ENCODE measurements at regions not wholly inside any gene's neighbourhood (a gene's known extent, or its start where the extent isn't known, plus 50 kb on each side); places are given as distances from the start of the nearest gene placed in this dataset.

- CTCF ChIA-PET (ENCODE audit: partially characterized antibody): no interaction called here
- H3K4me3 ChIP-seq (ENCODE audit: low read length in 2 of 2): no peak overlapping the region
- no peaks in the 10 kb centered on the region for H3K9me3 ChIP-seq (ENCODE audit: control insufficient read depth in 1 of 2, low read length in 2 of 2)
- intact Hi-C loops (cut with micrococcal nuclease): no loop called here
- no peaks in the 10 kb centered on the region for H3K36me3 Mint-ChIP-seq
- H3K4me3 Mint-ChIP-seq: no peak overlapping the region
- H3K36me3 ChIP-seq (ENCODE audit: insufficient read depth, low read length): no peaks in the 10 kb centered on the region
- H3K4me1 ChIP-seq (ENCODE audit: insufficient read depth, low read length): no peaks in the 10 kb centered on the region
- H3K4me1 Mint-ChIP-seq: no peaks in the 10 kb centered on the region
- H3K27me3 Mint-ChIP-seq: peaks cover 0 to 1% of the 10 kb centered on the region in 2 donors
- no peak for DNase-seq
- POLR2A ChIA-PET (ENCODE audit: partially characterized antibody): no interaction called here
- no peaks in the 10 kb centered on the region for H3K27me3 ChIP-seq (ENCODE audit: insufficient read depth, low read length)
- H3K27ac Mint-ChIP-seq: no peak overlapping the region
- peaks cover 2 to 26% (median 11%) of the 10 kb centered on the region in 8 donors for H3K9me3 Mint-ChIP-seq
- no peak overlapping the region for H3K27ac ChIP-seq (ENCODE audit: low read depth, low read length)
Measured at GRCh38 chr11:109902764-109903433, 190.3 kb upstream of the ZC3H12C start.

- Histone ChIP-seq H3K4me1 (ENCODE audit: insufficient read depth, low read length) (no peaks in the 10 kb centered on the region), H3K27me3 (ENCODE audit: insufficient read depth, low read length) (no peaks in the 10 kb centered on the region), H3K4me3 (ENCODE audit: low read length in 2 of 2) (no peak overlapping the region), H3K36me3 (ENCODE audit: insufficient read depth, low read length) (no peaks in the 10 kb centered on the region), H3K9me3 (ENCODE audit: control insufficient read depth in 1 of 2, low read length in 2 of 2) (no peaks in the 10 kb centered on the region), H3K27ac (ENCODE audit: low read depth, low read length) (no peak overlapping the region)
- intact Hi-C loops (cut with micrococcal nuclease): no loop called here
- H3K9me3 Mint-ChIP-seq: peaks cover 0 to 5% (median 0%) of the 10 kb centered on the region in 8 donors
- no peak for DNase-seq
- no peaks in the 10 kb centered on the region for H3K36me3 Mint-ChIP-seq
- CTCF ChIA-PET (ENCODE audit: partially characterized antibody): no interaction called here
- POLR2A ChIA-PET (ENCODE audit: partially characterized antibody): no interaction called here
- no peak overlapping the region for H3K4me3 Mint-ChIP-seq
- H3K4me1 Mint-ChIP-seq: no peaks in the 10 kb centered on the region
- H3K27ac Mint-ChIP-seq: no peak overlapping the region
- H3K27me3 Mint-ChIP-seq: no peaks in the 10 kb centered on the region
Measured at GRCh38 chr11:109911488-109911887, 181.7 kb upstream of the ZC3H12C start.

- H3K27ac ChIP-seq (ENCODE audit: low read depth, low read length): no peak overlapping the region
- peaks cover 0 to 5% (median 0%) of the 10 kb centered on the region in 8 donors for H3K9me3 Mint-ChIP-seq
- intact Hi-C loops (cut with micrococcal nuclease): no loop called here
- H3K4me1 ChIP-seq (ENCODE audit: insufficient read depth, low read length): no peaks in the 10 kb centered on the region
- no peak overlapping the region for H3K4me3 ChIP-seq (ENCODE audit: low read length in 2 of 2)
- DNase-seq: no peak
- no peak overlapping the region for H3K4me3 Mint-ChIP-seq
- H3K4me1 Mint-ChIP-seq: no peaks in the 10 kb centered on the region
- ChIA-PET CTCF (ENCODE audit: partially characterized antibody) (no interaction called here), POLR2A (ENCODE audit: partially characterized antibody) (no interaction called here)
- H3K27me3 Mint-ChIP-seq: no peaks in the 10 kb centered on the region
- no peaks in the 10 kb centered on the region for H3K36me3 Mint-ChIP-seq
- no peaks in the 10 kb centered on the region for H3K9me3 ChIP-seq (ENCODE audit: control insufficient read depth in 1 of 2, low read length in 2 of 2)
- no peaks in the 10 kb centered on the region for H3K27me3 ChIP-seq (ENCODE audit: insufficient read depth, low read length)
- no peak overlapping the region for H3K27ac Mint-ChIP-seq
- no peaks in the 10 kb centered on the region for H3K36me3 ChIP-seq (ENCODE audit: insufficient read depth, low read length)
Measured at GRCh38 chr11:109914038-109914437, 179.2 kb upstream of the ZC3H12C start.

DNA sequence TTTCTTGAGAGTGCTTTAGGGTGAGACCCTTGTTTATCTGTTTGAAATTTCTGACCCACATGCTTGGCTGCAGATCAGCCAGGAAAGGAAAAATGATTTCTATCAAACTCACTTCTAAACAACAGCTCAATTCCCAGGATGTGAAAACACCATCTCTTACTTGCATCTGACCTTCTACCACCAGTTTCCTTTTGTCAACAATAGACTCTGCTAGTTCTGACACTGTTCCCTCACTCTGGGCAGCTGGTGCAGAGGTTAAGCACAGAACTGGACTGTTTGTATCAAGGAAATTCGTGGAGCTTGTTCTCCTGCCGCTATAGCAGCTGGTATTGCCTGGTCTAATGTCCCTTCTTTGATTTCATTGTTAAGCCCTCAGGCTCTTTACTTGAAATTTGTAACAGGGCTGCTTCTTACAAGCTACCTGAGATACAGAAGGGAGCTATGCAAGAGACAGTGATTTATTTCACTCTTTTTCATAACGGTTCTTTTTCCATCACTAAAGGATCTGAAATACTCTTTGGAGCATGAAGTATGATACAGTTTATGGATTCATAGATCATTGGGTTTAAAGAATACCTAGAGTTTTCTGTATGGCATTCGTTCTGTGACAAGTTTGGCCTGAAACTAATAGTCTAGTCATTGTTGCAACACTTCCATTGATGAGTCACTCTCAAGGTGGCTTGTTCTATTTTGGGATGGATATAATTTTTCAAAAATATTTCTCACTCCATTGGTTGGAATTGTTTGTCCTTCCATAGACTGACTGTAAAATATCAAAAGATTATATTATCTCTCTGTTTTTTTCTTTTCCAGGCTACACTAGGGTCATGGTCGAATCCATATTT is 178.2 kb upstream of the ZC3H12C start:
- H3K36me3 Mint-ChIP-seq: no peaks in the 10 kb centered on the region
- POLR2A ChIA-PET (ENCODE audit: partially characterized antibody): no interaction called here
- no peak for DNase-seq

GRCh38 chr11:109926941-109927340 is 166.3 kb upstream of the ZC3H12C start:
- no peak overlapping the region for H3K27ac Mint-ChIP-seq
- Histone ChIP-seq H3K27me3 (ENCODE audit: insufficient read depth, low read length) (no peaks in the 10 kb centered on the region), H3K4me1 (ENCODE audit: insufficient read depth, low read length) (no peaks in the 10 kb centered on the region), H3K27ac (ENCODE audit: low read depth, low read length) (no peak overlapping the region), H3K4me3 (ENCODE audit: low read length in 2 of 2) (no peak overlapping the region), H3K36me3 (ENCODE audit: insufficient read depth, low read length) (no peaks in the 10 kb centered on the region), H3K9me3 (ENCODE audit: control insufficient read depth in 1 of 2, low read length in 2 of 2) (no peaks in the 10 kb centered on the region)
- DNase-seq: no peak
- ChIA-PET POLR2A (ENCODE audit: partially characterized antibody) (no interaction called here), CTCF (ENCODE audit: partially characterized antibody) (no interaction called here)
- no peaks in the 10 kb centered on the region for H3K4me1 Mint-ChIP-seq
- intact Hi-C loops (cut with micrococcal nuclease): no loop called here
- H3K36me3 Mint-ChIP-seq: no peaks in the 10 kb centered on the region
- no peak overlapping the region for H3K4me3 Mint-ChIP-seq
- peaks cover 0 to 9% (median 2%) of the 10 kb centered on the region in 8 donors for H3K9me3 Mint-ChIP-seq
- H3K27me3 Mint-ChIP-seq: peaks cover 0 to 2% of the 10 kb centered on the region in 2 donors

More for the DNA sequence above, 178.2 kb upstream of the ZC3H12C start:
- H3K4me1 ChIP-seq (ENCODE audit: insufficient read depth, low read length): no peaks in the 10 kb centered on the region
- no peaks in the 10 kb centered on the region for H3K9me3 ChIP-seq (ENCODE audit: control insufficient read depth in 1 of 2, low read length in 2 of 2)
- H3K4me3 Mint-ChIP-seq: no peak overlapping the region
- H3K36me3 ChIP-seq (ENCODE audit: insufficient read depth, low read length): no peaks in the 10 kb centered on the region
- H3K4me3 ChIP-seq (ENCODE audit: low read length in 2 of 2): no peak overlapping the region
- H3K27ac Mint-ChIP-seq: no peak overlapping the region
- H3K9me3 Mint-ChIP-seq: peaks cover 0 to 5% (median 2%) of the 10 kb centered on the region in 8 donors
- no peaks in the 10 kb centered on the region for H3K4me1 Mint-ChIP-seq
- CTCF ChIA-PET (ENCODE audit: partially characterized antibody): no interaction called here
- intact Hi-C loops (cut with micrococcal nuclease): no loop called here
- H3K27me3 ChIP-seq (ENCODE audit: insufficient read depth, low read length): no peaks in the 10 kb centered on the region
- peaks cover 0 to 2% of the 10 kb centered on the region in 2 donors for H3K27me3 Mint-ChIP-seq
- H3K27ac ChIP-seq (ENCODE audit: low read depth, low read length): no peak overlapping the region

DNA sequence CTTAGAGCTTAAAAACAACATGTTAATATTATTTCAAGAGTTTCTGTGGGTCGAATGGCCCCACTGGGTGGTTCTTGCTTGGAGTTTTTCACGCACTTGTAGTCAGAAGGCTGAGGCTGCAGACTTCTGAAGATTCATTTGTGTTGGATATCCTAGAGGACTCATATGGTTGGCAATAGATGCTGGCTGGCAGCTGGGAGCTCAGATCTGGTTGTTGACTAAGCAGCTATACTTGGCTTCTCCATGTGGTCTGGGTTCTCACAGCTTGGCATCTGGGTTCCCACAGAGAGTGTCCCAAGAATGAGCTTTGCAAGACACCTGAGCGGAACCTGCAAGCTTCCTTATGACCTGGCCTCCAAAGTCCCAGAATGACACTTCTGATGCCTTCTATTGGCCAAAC is 163.9 kb upstream of the ZC3H12C start:
- DNase-seq: no peak
- no peaks in the 10 kb centered on the region for H3K4me1 ChIP-seq (ENCODE audit: insufficient read depth, low read length)
- intact Hi-C loops (cut with micrococcal nuclease): no loop called here

GRCh38 chr11:109933126-109933525 is 160.1 kb upstream of the ZC3H12C start:
- no peak for DNase-seq
- Mint-ChIP-seq H3K4me3 (no peak overlapping the region), H3K4me1 (no peaks in the 10 kb centered on the region), H3K27me3 (peaks cover 2 to 4% of the 10 kb centered on the region in 2 donors), H3K27ac (no peak overlapping the region), H3K9me3 (peaks cover 0 to 2% (median 0%) of the 10 kb centered on the region in 8 donors), H3K36me3 (no peaks in the 10 kb centered on the region)
- Histone ChIP-seq H3K4me1 (ENCODE audit: insufficient read depth, low read length) (no peaks in the 10 kb centered on the region), H3K9me3 (ENCODE audit: control insufficient read depth in 1 of 2, low read length in 2 of 2) (no peaks in the 10 kb centered on the region), H3K4me3 (ENCODE audit: low read length in 2 of 2) (no peak overlapping the region), H3K27ac (ENCODE audit: low read depth, low read length) (no peak overlapping the region), H3K27me3 (ENCODE audit: insufficient read depth, low read length) (no peaks in the 10 kb centered on the region), H3K36me3 (ENCODE audit: insufficient read depth, low read length) (no peaks in the 10 kb centered on the region)
- CTCF ChIA-PET (ENCODE audit: partially characterized antibody): no interaction called here
- POLR2A ChIA-PET (ENCODE audit: partially characterized antibody): no interaction called here
- intact Hi-C loops (cut with micrococcal nuclease): no loop called here

More for the DNA sequence above, 163.9 kb upstream of the ZC3H12C start:
- Mint-ChIP-seq H3K27me3 (peaks cover 0 to 2% of the 10 kb centered on the region in 2 donors), H3K4me1 (no peaks in the 10 kb centered on the region), H3K4me3 (no peak overlapping the region), H3K9me3 (peaks cover 0 to 8% (median 2%) of the 10 kb centered on the region in 8 donors), H3K36me3 (no peaks in the 10 kb centered on the region), H3K27ac (no peak overlapping the region)
- no peaks in the 10 kb centered on the region for H3K9me3 ChIP-seq (ENCODE audit: control insufficient read depth in 1 of 2, low read length in 2 of 2)
- H3K4me3 ChIP-seq (ENCODE audit: low read length in 2 of 2): no peak overlapping the region
- H3K27me3 ChIP-seq (ENCODE audit: insufficient read depth, low read length): no peaks in the 10 kb centered on the region
- CTCF ChIA-PET (ENCODE audit: partially characterized antibody): no interaction called here
- H3K36me3 ChIP-seq (ENCODE audit: insufficient read depth, low read length): no peaks in the 10 kb centered on the region
- no peak overlapping the region for H3K27ac ChIP-seq (ENCODE audit: low read depth, low read length)
- POLR2A ChIA-PET (ENCODE audit: partially characterized antibody): no interaction called here

All from CD4-positive, alpha-beta memory T cell (primary cell).